ENCODE measurements at regions not wholly inside any gene's neighbourhood (a gene's known extent, or its start where the extent isn't known, plus 50 kb on each side); places are given as distances from the start of the nearest gene placed in this dataset.

DNA sequence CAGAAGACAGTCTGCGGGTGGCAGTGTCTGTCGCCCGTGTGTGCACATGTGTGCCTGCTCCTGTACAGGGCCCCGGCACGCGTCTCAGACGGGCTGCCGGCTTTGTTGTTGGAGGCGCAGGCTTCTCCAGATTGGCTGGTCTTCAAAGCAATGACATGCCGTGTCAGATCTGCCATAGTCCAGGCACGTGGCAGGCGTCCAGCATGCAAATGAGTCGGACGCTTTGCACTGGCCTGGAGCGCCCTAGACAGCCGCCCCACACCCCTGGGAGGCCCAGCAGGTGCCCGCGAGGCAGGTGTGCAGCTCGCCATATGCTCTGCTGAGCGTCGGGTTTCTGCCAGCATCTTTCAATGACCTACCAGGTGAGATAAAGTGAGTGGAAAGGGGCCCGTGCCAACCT lies 71.5 kb downstream of the GADD45G start:
- peak overlapping the region; percentile 97; the same call in 1 of the 2 replicates for H2BK5ac ChIP-seq (ENCODE audit: low read depth, low read length)
- H3K4me3 ChIP-seq (ENCODE audit: extremely low read depth in 1 of 4, insufficient read depth in 2 of 4, low read depth in 3 of 4, low read length in 4 of 4): no peak overlapping the region
- peak overlapping the region; percentile 44; the same call in 1 of the 2 replicates for H2AK5ac ChIP-seq (ENCODE audit: low read depth, low read length)
- peaks cover 0 to 25% (median 11%) of the 10 kb centered on the region in 4 experiments; a peak in 5 of 7 replicates for H3K27me3 ChIP-seq (replicated peaks in 1 of 4; ENCODE audit: control insufficient read depth in 3 of 4, extremely low read depth in 1 of 4, insufficient read depth in 3 of 4, low read length in 3 of 4)
- H2AFZ ChIP-seq (ENCODE audit: low read length): no peak overlapping the region
- H2BK15ac ChIP-seq (ENCODE audit: low read length): no peak overlapping the region
- no peak for TF ChIP-seq GABPA (IDR thresholded peaks at IDR 0.05; ENCODE audit: borderline replicate concordance, insufficient read depth, low read length)
- no peak for TF ChIP-seq HDAC6 (IDR thresholded peaks at IDR 0.05; ENCODE audit: low read depth, low read length)
- no peak for TF ChIP-seq EP300 (IDR thresholded peaks at IDR 0.05; ENCODE audit: borderline replicate concordance in 1 of 2, low read depth in 2 of 2, low read length in 2 of 2)
- no peak for TF ChIP-seq EGR1 (IDR thresholded peaks at IDR 0.05; ENCODE audit: borderline replicate concordance, low read depth, low read length)
- TF ChIP-seq CEBPB (IDR thresholded peaks at IDR 0.05; ENCODE audit: low read depth, low read length): no peak
- TF ChIP-seq SRF (IDR thresholded peaks at IDR 0.05; ENCODE audit: low read depth, low read length): no peak
- TF ChIP-seq RXRA (IDR thresholded peaks at IDR 0.05; ENCODE audit: insufficient read depth, low read depth, low read length): no peak
- H3K9me3 ChIP-seq (ENCODE audit: insufficient read depth in 2 of 2, low read depth in 1 of 2, low read length in 1 of 2): peaks cover 7 to 9% of the 10 kb centered on the region in 2 experiments; a peak in 3 of 4 replicates
- H3K23me2 ChIP-seq (ENCODE audit: low read depth, low read length): peaks cover 9% of the 10 kb centered on the region; the same call in 1 of the 2 replicates
- DNase-seq (ENCODE audit: low read depth in 1 of 2, low spot score in 2 of 2): no peak
- 0 out of 4 replicates have a peak overlapping the region, but pooled peaks of 1 of the 2 experiments have one; percentile 52 for H3K4me2 ChIP-seq (ENCODE audit: insufficient read depth in 1 of 2, low read depth in 2 of 2, low read length in 2 of 2)
- H3K79me2 ChIP-seq (ENCODE audit: control insufficient read depth in 1 of 2, insufficient read depth in 2 of 2, low read length in 2 of 2): no peaks in the 10 kb centered on the region
- H3K79me1 ChIP-seq (ENCODE audit: low read depth, low read length): no peaks in the 10 kb centered on the region
- H3K36me3 ChIP-seq (ENCODE audit: control insufficient read depth in 2 of 4, insufficient read depth in 4 of 4, low read length in 3 of 4): 0 out of 8 replicates have a peak, but pooled peaks cover 0 to 3% (median 0%) of the 10 kb centered on the region in 4 experiments
- peak overlapping the region; percentile 86 for H2BK120ac ChIP-seq (replicated peaks; ENCODE audit: low read depth, low read length)
- peak overlapping the region; percentile 33 for H3K4ac ChIP-seq (replicated peaks; ENCODE audit: insufficient read length, low read depth, low read length)
- FAIRE-seq: no peak
- H3K56ac ChIP-seq (replicated peaks; ENCODE audit: insufficient read length, low read depth, low read length): no peak overlapping the region
- H4K5ac ChIP-seq (ENCODE audit: insufficient read length, low read depth, low read length): no peak overlapping the region
- no peak overlapping the region for H3K14ac ChIP-seq (ENCODE audit: insufficient read length)
- no peak overlapping the region for H3K23ac ChIP-seq (ENCODE audit: insufficient read length)
- no peak overlapping the region for H3K27ac ChIP-seq (ENCODE audit: low read depth, low read length)
- peak overlapping the region; percentile 76 for H3K18ac ChIP-seq (ENCODE audit: extremely low read depth, low read length)
- H3K9ac ChIP-seq (replicated peaks in 1 of 4; ENCODE audit: extremely low read depth in 1 of 4, low read depth in 3 of 4, low read length in 3 of 4): no peak overlapping the region
- peak overlapping the region; percentile 88; the same call in 1 of the 2 replicates for H2BK20ac ChIP-seq (ENCODE audit: low read length)
- peaks cover 23 to 50% (median 42%) of the 10 kb centered on the region in 4 experiments for H3K4me1 ChIP-seq (replicated peaks in 1 of 4; ENCODE audit: control insufficient read depth in 3 of 4, insufficient read depth in 4 of 4, low read length in 3 of 4)
- ChIA-PET CTCF (ENCODE audit: partially characterized antibody) (interaction anchor here (1.0 to 1.4 kb wide), 8 partner anchors 12 to 422 kb away, joined by 3 to 4 read pairs (median 3); no protein-coding TSS in a partner anchor), POLR2A (ENCODE audit: partially characterized antibody) (interaction anchor here (0.6 to 6.6 kb wide), 6 partner anchors 10 to 72 kb away, joined by 3 to 89 read pairs (median 6); partner anchors contain the start of gene GADD45G)
- peak overlapping the region; percentile 100 for H4K91ac ChIP-seq (replicated peaks; ENCODE audit: insufficient read length, low read length)
- H4K8ac ChIP-seq (ENCODE audit: extremely low read depth, insufficient read depth, low read length): no peak overlapping the region; the same call in 1 of the 2 replicates
- no peaks in the 10 kb centered on the region for H4K20me1 ChIP-seq (replicated peaks in 1 of 2; ENCODE audit: control insufficient read depth in 1 of 2, insufficient read depth in 2 of 2, low read length in 2 of 2)
- H2BK12ac ChIP-seq (ENCODE audit: low read depth, low read length): peak overlapping the region; percentile 99; the same call in 1 of the 2 replicates
- 84% methylated on average over 22 of the region's 22 CpGs; no CpG with 5 or more reads in 1 of the 2 experiments for WGBS, 2 experiments (ENCODE audit: extremely low coverage in 1 of 2, insufficient coverage in 1 of 2, insufficient read length in 1 of 2, insufficient replicate concordance in 2 of 2, low coverage in 1 of 2, low lambda C conversion rate in 2 of 2, missing lambda C conversion rate in 1 of 2)

Measured in H1 (cell line).